HG03342 (cell line): ENCODE measurements at regions not wholly inside any gene's neighbourhood (a gene's known extent, or its start where the extent isn't known, plus 50 kb on each side); places are given as distances from the start of the nearest gene placed in this dataset.
"Not testable (repeated sequence)": the region's sequence is repeated elsewhere in the genome, so short reads cannot be mapped to it uniquely, and the experiment has no call there.

Experiments used
- ATAC-seq: cut with Tn5 transposase; IDR thresholded peaks from one replicate; pipeline ENCODE4 v1.9.1; 2021; ENCODE audit warnings: mild to moderate bottlenecking, moderate library complexity; ENCODE audit not compliant: unreplicated experiment

DNA sequence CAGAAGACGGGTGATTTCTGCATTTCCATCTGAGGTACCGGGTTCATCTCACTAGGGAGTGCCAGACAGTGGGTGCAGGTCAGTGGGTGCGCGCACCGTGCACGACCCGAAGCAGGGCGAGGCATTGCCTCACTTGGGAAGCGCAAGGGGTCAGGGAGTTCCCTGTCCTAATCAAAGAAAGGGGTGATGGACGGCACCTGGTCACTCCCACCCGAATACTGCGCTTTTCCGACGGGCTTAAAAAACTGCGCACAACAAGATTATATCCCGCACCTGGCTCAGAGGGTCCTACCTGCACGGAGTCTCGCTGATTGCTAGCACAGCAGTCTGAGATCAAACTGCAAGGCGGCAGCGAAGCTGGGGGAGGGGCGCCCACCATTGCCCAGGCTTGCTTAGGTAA lies 1403.1 kb downstream of the REEP3 start:
- not testable (repeated sequence) for ATAC-seq

DNA sequence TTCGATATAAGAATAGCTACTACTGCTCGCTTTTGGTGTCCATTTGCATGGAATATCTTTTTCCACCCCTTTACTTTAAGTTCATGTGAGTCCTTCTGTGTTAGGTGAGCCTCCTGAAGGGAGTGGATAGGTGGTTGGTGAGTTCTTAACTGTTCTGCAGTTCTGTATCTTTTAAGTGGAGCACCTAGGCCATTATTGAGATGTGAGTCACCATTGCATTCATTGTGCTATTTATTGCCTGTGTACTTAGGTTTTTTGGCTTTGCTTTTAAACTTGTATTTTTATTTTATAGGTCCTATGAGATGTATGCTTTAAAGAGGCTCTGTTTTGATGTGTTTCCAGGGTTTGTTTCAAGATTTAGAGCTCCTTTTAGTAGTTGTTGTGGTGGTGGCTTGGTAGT lies 1430.8 kb downstream of the REEP3 start:
- ATAC-seq = no peak

DNA sequence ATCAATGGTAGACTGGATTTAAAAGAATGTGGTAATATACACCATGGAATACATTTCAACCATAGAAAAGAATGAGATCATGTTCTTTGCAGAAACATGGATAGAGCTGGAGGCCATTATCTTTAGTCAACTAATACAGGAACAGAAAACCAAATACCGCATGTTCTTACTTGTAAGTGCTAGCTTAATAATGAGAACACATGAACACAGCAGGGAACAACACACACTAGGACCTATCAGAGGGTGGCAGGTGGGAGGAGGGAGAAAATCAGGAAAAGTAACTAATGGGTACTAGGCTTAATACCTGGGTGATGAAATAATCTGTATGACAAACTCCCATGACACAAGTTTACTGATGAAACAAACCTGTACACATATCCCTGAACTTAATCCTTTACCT lies 1435.2 kb downstream of the REEP3 start:
- ATAC-seq = no peak

DNA sequence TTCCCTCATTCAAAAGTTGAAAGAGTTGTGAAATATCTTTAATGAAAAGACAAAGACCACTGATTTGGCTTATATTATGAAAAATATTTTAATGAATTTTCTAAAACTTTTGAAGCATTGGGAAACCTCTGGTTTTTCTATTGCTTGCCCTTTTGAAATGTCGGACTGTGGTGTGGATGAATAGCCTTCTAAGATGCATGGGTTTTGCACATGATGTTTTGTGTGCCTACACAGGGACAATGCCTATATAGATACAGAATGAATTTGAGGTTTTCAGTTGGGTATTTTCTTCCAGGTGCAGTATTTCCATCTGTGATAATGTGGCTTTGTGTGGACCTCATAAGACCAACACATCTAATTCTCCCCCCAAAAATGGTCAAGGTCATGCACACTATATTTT lies 1437.9 kb downstream of the REEP3 start:
- ATAC-seq = no peak

DNA sequence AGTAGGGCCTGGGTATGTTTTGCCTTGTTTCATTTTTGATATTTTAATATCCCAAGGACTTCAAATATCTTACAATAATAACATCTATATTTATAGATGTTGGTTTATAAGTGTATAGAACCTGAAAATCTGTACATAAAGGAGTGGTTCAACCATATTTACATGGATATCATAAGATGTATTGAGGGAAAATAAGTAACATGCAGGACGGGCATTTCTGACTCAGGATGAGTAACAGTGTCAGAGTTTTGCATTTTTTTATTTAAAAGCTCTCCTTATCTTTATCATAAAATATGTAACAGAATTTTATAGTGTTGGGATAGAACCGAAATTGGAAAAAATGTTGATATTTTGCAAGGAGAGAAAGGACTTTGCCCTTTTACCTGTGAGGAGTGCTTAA lies 1438.7 kb downstream of the REEP3 start:
- no peak for ATAC-seq

DNA sequence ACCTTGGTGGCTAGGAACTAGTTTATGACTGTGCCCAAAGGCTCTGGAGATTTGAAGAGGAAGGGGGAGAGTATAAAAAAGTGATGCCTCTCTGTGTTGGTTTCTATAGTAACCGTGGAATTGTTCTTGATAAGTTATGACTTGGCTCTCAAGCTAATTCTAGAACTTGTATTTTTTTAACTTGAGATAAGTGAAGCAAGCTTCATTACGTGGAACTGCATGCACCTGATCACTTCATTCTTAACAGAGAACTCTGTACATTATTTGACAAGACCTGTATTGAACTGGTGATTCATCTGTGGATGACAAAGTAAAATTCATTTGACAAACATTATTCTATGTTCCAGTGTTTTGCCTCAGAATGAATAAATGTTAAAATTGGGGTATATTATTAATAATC lies 1452.2 kb downstream of the REEP3 start:
- no peak for ATAC-seq

DNA sequence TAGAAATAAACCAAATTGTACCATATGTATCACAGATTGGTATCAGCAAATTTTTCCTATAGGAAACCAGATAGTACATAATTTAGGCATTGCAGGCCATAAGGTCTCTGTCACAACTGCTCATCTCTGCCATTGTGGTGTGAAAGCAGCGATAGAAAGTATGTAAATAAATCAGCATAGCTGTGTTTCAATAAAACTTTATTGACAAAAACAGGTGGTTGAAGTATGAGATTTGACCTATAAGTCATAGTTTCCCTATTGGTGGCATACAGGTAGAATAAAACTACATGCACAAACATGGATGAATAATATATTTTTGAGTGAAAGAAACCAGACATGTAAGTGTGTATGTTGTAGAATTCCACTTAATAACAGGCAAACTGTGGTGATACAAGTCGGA lies 1454.9 kb downstream of the REEP3 start:
- ATAC-seq = no peak

DNA sequence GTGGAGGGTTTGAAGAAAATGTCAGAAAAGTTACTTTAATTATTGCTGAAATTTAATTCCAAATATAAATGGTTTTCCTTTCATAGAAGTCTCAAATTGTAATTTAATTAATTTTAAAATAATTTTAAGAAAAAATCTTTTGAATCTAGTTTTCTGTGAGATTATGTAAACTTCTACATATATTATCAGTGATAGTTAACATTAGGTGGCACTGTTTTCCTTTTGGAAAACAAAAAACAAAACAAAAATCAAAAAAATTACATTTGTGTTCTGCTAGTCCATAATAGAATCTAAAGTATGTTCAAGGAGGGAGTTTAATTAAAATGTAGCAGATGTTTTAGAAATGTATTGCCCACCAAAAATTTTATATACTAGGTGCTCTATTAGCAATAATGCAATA lies 1456.7 kb downstream of the REEP3 start:
- ATAC-seq = no peak

DNA sequence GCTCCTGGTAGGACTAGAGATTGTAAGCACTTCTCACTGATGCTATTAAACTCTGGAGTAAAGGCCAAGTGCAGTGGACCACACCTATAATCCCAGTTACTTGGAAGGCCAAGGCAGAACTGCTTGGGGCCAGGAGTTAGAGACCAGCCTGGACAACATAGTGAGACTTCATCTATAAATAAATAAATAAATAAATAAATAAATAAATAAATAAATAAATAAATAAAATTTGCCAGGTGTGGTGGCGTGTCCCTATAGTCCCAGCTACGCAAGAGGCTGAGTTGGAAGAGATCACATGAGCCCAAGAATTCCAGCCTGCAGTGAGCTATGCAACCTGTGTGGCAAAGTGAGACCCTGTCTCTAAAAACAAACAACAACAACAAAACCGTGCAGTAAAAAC lies 1475.7 kb downstream of the REEP3 start:
- no peak for ATAC-seq

DNA sequence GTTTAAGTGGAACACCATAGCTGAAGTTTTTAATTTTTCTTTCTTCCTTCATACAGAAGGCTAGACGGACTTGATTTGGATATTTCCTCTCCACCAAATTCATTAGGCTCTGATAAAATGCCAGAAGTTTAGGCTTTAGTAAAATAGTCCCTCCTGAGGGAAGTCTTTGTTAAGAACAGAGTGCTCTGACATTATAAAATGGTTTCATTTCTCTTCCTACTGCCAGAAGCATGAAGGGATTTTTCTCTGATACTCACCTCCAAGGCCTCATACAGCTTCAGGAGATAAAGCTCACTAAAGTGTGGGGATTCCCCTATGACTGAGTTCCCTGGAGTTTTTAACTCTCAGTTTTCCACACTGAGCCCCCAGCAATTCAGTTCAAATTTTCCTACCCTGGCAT lies 1489.6 kb downstream of the REEP3 start:
- no peak for ATAC-seq

DNA sequence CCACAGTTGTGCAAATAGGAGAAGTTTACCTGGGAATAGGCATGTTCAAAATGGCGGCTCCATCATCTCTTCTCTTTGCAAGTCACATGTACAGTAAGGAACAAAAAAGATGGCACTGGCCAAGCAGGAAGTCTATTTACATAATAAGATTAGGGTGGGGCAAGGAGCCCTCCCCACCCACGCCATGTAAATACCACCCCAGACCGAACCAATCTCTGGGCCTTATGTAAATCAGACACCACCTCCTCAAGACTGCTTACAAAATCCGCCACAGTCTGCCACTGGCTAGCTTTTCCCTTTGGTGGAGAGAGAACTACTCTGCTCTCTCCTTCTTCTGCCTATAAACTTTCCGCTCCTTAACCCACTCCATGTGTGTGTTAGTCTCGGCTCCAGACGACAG lies 1496.3 kb downstream of the REEP3 start:
- ATAC-seq = no peak

DNA sequence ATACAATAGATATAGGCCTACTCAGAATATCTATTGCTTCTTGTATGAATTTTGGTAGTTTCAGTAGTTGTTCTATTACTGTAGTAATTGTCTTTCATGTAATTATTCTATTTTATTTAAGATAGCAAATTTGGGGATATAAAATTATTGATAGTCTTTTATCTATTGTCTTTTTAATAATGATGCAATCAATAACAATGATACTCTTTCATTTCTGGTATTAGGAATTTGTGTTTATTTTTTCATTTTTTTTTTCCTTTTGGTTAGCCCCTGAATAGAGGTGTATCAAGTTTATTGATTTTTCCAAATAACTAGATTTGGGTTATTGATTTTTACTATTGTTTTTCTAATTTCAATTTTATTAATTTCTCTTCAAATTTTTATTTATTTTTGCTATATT lies 1503.7 kb downstream of the REEP3 start:
- ATAC-seq = no peak

DNA sequence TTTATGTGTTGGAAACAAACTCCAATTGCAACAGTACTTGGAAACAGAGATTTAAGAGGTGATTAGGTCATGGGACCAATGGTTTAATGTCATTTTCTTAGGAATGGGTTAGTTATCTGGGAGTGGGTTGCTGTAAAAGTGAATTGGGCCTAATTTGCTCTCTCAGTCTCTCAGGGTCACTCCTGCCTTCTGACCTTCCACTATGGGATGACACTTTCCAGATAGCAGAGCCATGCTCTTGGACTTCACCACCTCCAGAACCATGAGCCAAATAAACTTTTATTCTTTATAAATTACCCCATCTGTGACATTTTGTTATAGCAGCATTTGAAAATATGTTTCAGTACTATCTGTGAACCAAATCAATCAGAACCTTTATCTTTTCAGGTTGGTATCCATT lies 1509.1 kb downstream of the REEP3 start:
- ATAC-seq = no peak

DNA sequence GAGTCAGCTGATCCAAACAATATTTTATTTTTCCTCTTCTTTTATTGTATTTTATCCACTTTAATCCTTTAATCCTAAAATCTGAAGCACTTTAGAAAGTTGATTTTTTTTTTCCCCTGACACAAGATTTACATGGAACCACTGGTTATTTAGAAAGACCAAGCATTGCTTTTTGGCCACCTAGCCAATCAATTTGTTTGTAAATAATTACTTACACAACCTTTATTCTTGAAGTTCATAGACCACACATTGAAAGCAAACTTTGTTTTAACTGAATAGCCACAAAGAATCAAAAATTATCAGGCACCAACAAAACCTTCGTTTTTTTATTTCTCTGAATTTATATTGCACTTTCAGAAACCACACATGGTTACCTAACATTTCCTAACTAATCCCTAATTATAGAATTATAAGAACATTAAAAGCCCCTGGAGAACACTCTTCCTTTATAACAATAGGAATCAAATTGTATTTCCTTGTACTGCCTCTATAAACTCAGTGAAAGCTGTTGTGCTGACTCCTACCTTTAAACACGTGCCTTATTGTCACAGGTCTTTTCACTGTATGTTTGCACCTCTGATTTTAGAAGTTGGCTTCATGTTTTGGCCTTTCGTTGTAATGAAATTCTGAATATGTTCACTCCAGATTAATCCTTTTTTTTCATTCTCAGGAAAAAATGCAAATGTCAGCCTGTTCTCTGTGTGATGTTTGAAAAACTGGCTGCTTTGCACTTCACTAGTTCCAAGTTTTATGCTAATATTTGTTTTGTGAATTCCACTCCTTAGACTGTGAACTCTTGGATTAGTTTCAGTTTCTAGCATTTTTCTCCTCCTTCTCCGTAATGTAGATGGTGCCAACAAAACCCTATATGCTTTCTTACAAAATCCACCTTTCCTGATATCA lies 1511.9 kb downstream of the REEP3 start:
- no peak for ATAC-seq

DNA sequence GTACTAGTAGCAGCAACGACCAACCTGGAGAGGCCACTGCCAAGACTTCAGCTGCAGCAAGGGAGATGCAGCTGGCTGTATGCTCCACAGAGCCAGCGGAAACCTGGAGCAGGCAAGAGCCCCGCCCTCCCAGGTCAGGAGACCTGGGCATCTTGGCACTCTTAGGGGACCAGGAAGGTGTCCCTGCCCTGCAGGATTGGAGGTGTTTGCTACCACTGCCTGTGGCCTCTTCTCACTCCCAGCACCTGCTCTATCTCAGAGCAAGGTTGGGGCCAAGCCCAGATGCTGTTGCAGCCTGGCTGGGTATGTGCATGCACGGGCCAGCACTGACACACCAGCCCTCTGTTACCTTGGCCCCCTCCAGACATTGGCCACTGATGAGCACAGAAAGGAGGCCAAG lies 1512.8 kb downstream of the REEP3 start:
- ATAC-seq = no peak

DNA sequence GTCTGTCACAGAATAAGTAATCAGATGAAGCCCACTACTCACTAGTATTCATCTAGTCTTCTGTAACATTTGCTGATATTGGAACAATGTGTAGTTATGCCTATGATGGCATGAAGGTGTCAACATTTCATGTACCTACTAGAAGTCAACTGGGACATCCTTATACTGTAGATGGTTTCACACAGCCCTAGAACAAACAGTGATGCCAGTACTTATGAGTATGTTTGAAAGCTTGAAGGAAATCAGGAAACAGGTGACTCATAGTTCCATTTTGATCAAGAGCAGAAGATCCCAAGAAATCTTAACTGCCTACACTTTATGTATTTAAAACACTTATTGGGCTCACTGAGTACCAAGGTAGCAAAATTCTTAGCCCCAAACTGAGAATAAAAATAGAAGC lies 1519.6 kb downstream of the REEP3 start:
- no peak for ATAC-seq

DNA sequence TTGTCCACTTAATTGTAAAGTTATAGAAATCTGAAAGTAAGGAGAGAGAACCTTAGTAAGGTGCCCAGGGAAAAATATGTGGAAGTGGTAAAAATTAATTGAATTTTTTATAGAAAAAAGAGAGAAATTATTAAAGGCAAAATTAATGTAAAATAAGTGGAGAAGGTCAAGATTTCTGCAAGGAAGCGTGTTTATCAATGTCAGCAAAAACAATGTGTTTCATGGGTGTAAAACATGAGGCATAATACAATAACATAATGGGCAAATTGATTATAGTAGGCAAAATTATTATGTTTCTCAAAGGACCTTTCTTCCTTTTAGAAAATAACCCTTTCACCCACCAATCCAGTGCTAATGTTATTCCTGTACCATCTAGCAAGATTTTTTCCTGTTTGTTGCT lies 1520.1 kb downstream of the REEP3 start:
- ATAC-seq = no peak

DNA sequence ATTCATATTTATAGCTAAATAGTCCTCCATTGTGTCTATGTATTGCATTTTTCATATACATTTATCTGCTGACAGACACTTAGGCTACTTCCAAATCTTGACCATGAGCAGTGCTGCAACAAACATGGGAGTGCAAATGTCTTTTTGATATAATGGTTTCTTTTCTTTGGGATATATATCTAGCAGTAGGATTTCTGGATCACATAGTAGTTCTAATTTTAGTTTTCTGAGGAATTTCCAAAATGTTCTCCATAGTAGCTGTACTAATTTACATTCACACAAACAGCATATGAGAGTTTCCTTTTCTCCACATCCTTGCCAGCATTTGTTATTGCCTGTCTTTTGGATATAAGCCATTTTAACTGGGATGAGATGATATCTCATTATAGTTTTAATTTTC lies 1521.3 kb downstream of the REEP3 start:
- no peak for ATAC-seq

DNA sequence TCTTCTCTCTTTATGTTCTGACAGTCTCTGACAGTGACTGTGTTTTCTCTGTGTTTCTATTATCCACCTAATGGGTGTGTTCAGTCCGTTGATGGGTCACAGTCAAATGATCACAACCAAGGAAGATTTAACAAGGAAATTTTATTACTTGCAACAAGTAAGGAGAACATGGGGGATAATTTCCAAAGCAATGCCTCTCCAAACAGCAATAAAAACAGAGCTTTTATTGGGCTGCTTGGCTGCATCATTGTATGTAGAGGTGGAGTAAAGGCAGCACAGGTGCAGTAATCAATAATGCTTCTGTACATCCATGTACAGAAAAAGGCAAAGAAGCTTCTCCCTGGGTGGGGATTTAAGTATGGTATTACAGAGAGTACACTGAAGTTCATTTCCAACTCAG lies 1525.6 kb downstream of the REEP3 start:
- ATAC-seq = no peak

DNA sequence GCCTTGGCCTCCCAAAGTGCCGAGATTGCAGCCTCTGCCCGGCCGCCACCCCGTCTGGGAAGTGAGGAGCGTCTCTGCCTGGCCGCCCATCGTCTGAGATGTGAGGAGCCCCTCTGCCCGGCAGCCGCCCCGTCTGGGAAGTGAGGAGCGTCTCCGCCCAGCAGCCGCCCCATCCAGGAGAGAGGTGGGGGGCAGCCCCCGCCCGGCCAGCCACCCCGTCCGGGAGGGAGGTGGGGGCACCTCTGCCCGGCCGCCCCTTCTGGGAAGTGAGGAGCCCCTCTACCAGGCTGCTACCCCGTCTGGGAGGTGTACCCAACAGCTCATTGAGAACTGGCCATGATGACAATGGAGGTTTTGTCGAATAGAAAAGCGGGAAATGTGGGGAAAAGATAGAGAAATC lies 1530.9 kb downstream of the REEP3 start:
- not testable (repeated sequence) for ATAC-seq

DNA sequence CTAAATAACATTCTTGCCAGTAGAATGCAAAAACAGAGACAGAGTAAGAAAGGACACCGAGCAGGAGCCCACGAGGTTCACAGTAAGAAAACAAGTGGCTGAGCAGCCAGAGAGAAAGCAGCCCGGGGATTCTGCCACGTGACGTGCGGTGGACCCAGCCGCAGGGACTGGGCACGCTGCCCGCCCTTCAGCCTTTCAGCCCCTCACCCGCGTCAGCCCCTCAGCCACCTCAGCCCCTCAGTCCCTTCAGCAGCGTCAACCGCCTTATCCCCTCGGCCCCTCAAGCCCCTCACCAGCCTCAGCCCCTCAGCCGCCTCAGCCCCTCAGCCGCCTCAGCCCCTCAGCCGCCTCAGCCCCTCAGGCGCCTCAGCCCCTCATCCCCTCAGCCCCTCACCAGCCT lies 1532.2 kb downstream of the REEP3 start:
- not testable (repeated sequence) for ATAC-seq

DNA sequence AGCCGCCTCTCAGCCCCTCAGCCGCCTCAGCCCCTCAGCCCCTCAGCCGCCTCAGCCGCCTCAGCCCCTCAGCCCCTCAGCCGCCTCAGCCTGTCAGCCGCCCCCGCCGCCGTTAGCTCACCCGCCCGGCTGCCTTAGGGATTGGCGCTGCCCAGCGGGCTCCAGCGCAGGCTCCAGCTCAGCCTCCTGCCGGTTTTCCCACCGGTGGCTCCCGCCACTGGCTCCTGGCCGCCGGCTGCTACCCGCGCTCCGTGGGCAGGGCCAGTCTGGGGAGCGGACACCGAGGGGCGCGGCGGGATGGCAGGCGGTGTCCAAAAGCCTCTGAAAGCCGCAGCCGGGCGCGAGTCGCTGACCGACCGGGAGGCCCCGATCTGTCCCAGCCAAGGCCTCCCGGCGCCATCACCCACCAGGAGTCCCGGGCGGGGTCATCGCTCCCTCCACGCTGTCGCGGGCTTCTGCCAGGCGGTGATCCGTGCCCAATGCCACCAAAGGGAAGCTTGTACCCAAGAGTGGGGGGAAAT lies 1532.7 kb downstream of the REEP3 start:
- not testable (repeated sequence) for ATAC-seq

DNA sequence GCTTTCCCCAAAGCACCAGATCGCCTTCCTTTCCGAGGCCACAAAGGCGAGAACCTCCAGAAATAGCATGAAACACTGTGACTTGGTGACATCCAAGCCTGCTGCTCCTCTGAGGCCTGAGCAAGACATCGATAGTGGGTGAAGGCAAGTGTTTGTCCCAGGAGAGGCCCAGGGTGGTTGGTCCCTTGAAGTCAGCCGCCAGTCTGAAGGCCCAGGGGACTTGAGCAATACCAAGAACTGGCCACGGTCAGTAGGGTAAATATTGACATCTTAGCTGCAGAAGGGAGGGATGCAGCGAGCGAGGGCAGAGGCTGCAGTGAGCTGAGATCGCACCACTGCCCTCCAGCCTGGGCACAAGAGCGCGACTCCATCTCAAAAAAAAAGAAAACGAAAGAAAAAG lies 1533.5 kb downstream of the REEP3 start:
- not testable (repeated sequence) for ATAC-seq
